ENCODE measurements at regions not wholly inside any gene's neighbourhood (a gene's known extent, or its start where the extent isn't known, plus 50 kb on each side); places are given as distances from the start of the nearest gene placed in this dataset.

- no peak overlapping the region for H2AFZ ChIP-seq (ENCODE audit: low read length)
- no peaks in the 10 kb centered on the region for H3K79me2 ChIP-seq (ENCODE audit: insufficient read depth, low read length)
- no peak overlapping the region for H3K4me2 ChIP-seq (ENCODE audit: low read depth, low read length, poor library complexity, severe bottlenecking)
- H3K9me2 ChIP-seq (replicated peaks; ENCODE audit: low read depth, low read length): no peaks in the 10 kb centered on the region
- H3K27me3 ChIP-seq (ENCODE audit: insufficient read depth, low read length, poor library complexity, severe bottlenecking): no peaks in the 10 kb centered on the region
- no peaks in the 10 kb centered on the region for H3F3A ChIP-seq (ENCODE audit: low read depth)
- H3K4me1 ChIP-seq (ENCODE audit: insufficient read depth, low read length, poor library complexity, severe bottlenecking): no peaks in the 10 kb centered on the region
- no peaks in the 10 kb centered on the region for H4K20me1 ChIP-seq (ENCODE audit: insufficient read depth, low read length, poor library complexity, severe bottlenecking)
- H3K4me3 ChIP-seq (ENCODE audit: low read length, poor library complexity, severe bottlenecking): no peak overlapping the region
- H3K9me3 ChIP-seq (ENCODE audit: insufficient read depth, low read depth, low read length): no peaks in the 10 kb centered on the region
- no peak overlapping the region for H3K9ac ChIP-seq (ENCODE audit: low read depth, low read length, poor library complexity, severe bottlenecking)
- no peaks in the 10 kb centered on the region for H3K36me3 ChIP-seq (ENCODE audit: insufficient read depth, low read length)
- TF ChIP-seq, protein P1, sequence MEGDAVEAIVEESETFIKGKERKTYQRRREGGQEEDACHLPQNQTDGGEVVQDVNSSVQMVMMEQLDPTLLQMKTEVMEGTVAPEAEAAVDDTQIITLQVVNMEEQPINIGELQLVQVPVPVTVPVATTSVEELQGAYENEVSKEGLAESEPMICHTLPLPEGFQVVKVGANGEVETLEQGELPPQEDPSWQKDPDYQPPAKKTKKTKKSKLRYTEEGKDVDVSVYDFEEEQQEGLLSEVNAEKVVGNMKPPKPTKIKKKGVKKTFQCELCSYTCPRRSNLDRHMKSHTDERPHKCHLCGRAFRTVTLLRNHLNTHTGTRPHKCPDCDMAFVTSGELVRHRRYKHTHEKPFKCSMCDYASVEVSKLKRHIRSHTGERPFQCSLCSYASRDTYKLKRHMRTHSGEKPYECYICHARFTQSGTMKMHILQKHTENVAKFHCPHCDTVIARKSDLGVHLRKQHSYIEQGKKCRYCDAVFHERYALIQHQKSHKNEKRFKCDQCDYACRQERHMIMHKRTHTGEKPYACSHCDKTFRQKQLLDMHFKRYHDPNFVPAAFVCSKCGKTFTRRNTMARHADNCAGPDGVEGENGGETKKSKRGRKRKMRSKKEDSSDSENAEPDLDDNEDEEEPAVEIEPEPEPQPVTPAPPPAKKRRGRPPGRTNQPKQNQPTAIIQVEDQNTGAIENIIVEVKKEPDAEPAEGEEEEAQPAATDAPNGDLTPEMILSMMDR (conservative IDR thresholded peaks at IDR 0.05; ENCODE audit: low read length): no peak
- TF ChIP-seq EZH2phosphoT487 (IDR thresholded peaks at IDR 0.05; ENCODE audit: borderline replicate concordance): no peak
These were observed 106.1 kb downstream of the RWDD3 start for GRCh38 chr1:95340061-95340460.

- H3K36me3 ChIP-seq (ENCODE audit: insufficient read depth, low read length): no peaks in the 10 kb centered on the region
- H3K79me2 ChIP-seq (ENCODE audit: insufficient read depth, low read length): no peaks in the 10 kb centered on the region
- no peaks in the 10 kb centered on the region for H4K20me1 ChIP-seq (ENCODE audit: insufficient read depth, low read length, poor library complexity, severe bottlenecking)
- no peak overlapping the region for H3K4me2 ChIP-seq (ENCODE audit: low read depth, low read length, poor library complexity, severe bottlenecking)
- no peaks in the 10 kb centered on the region for H3K27me3 ChIP-seq (ENCODE audit: insufficient read depth, low read length, poor library complexity, severe bottlenecking)
- H3K9ac ChIP-seq (ENCODE audit: low read depth, low read length, poor library complexity, severe bottlenecking): no peak overlapping the region
- H3K9me3 ChIP-seq (ENCODE audit: insufficient read depth, low read depth, low read length): no peaks in the 10 kb centered on the region
- H3K4me1 ChIP-seq (ENCODE audit: insufficient read depth, low read length, poor library complexity, severe bottlenecking): no peaks in the 10 kb centered on the region
- no peak overlapping the region for H2AFZ ChIP-seq (ENCODE audit: low read length)
- no peaks in the 10 kb centered on the region for H3K9me2 ChIP-seq (replicated peaks; ENCODE audit: low read depth, low read length)
- H3K4me3 ChIP-seq (ENCODE audit: low read length, poor library complexity, severe bottlenecking): no peak overlapping the region
- no peaks in the 10 kb centered on the region for H3F3A ChIP-seq (ENCODE audit: low read depth)
- TF ChIP-seq, protein P1 (conservative IDR thresholded peaks at IDR 0.05; ENCODE audit: low read length): no peak
- no peak for TF ChIP-seq EZH2phosphoT487 (IDR thresholded peaks at IDR 0.05; ENCODE audit: borderline replicate concordance)
These were observed 118.8 kb downstream of the RWDD3 start for GRCh38 chr1:95352767-95353166.

DNA sequence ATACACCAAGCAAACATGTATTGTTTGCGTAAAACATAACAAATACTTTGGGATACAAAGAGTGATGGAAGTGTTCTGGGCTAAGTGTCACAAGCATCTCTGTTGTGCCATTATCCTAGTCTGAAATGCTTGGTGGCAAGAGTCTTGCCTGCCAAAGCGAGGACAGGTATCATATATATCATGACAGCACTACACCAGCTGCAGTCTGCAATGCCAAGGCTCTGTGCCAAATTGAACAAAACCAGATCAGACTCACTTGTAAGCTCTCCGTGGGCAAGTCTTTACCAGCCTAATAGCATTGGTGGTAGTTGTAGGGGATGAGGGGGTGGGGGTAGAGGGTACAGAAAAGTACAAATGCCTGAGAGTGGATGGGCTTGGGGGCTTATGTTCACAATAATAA, 119.2 kb downstream of the RWDD3 start:
- no peak overlapping the region for H3K9ac ChIP-seq (ENCODE audit: low read depth, low read length, poor library complexity, severe bottlenecking)
- H3K27me3 ChIP-seq (ENCODE audit: insufficient read depth, low read length, poor library complexity, severe bottlenecking): no peaks in the 10 kb centered on the region
- no peaks in the 10 kb centered on the region for H3K9me2 ChIP-seq (replicated peaks; ENCODE audit: low read depth, low read length)
- H2AFZ ChIP-seq (ENCODE audit: low read length): no peak overlapping the region
- no peaks in the 10 kb centered on the region for H3K79me2 ChIP-seq (ENCODE audit: insufficient read depth, low read length)
- no peaks in the 10 kb centered on the region for H4K20me1 ChIP-seq (ENCODE audit: insufficient read depth, low read length, poor library complexity, severe bottlenecking)
- H3K4me3 ChIP-seq (ENCODE audit: low read length, poor library complexity, severe bottlenecking): no peak overlapping the region
- no peak overlapping the region for H3K4me2 ChIP-seq (ENCODE audit: low read depth, low read length, poor library complexity, severe bottlenecking)
- no peaks in the 10 kb centered on the region for H3K4me1 ChIP-seq (ENCODE audit: insufficient read depth, low read length, poor library complexity, severe bottlenecking)
- H3F3A ChIP-seq (ENCODE audit: low read depth): no peaks in the 10 kb centered on the region
- TF ChIP-seq EZH2phosphoT487 (IDR thresholded peaks at IDR 0.05; ENCODE audit: borderline replicate concordance): no peak
- TF ChIP-seq, protein P1 (conservative IDR thresholded peaks at IDR 0.05; ENCODE audit: low read length): no peak
- no peaks in the 10 kb centered on the region for H3K36me3 ChIP-seq (ENCODE audit: insufficient read depth, low read length)
- no peaks in the 10 kb centered on the region for H3K9me3 ChIP-seq (ENCODE audit: insufficient read depth, low read depth, low read length)
